ENCODE measurements at regions not wholly inside any gene's neighbourhood (a gene's known extent, or its start where the extent isn't known, plus 50 kb on each side); places are given as distances from the start of the nearest gene placed in this dataset.

DNA sequence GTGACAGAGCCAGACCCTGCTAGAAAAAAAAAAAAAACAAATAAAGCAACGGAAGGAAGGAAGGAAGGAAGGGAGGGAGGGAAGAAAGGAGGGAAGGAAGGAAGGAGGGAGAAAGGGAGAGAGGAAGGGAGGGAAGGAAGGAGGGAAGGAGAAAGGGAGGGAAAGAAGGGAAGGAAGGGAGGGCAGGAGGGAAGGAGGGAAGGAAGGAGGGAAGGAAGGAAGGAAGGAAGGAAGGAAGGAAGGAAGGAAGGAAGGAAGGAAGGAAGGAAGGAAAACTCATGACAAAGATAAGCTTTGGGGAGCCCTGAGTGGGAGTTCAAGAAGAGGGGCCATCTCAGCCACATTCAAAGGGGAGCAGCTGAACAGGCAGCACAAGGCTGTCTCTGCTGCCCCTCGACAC lies 124.7 kb upstream of the MGMT start:
- TF ChIP-seq, protein P1, sequence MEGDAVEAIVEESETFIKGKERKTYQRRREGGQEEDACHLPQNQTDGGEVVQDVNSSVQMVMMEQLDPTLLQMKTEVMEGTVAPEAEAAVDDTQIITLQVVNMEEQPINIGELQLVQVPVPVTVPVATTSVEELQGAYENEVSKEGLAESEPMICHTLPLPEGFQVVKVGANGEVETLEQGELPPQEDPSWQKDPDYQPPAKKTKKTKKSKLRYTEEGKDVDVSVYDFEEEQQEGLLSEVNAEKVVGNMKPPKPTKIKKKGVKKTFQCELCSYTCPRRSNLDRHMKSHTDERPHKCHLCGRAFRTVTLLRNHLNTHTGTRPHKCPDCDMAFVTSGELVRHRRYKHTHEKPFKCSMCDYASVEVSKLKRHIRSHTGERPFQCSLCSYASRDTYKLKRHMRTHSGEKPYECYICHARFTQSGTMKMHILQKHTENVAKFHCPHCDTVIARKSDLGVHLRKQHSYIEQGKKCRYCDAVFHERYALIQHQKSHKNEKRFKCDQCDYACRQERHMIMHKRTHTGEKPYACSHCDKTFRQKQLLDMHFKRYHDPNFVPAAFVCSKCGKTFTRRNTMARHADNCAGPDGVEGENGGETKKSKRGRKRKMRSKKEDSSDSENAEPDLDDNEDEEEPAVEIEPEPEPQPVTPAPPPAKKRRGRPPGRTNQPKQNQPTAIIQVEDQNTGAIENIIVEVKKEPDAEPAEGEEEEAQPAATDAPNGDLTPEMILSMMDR (IDR thresholded peaks at IDR 0.05; ENCODE audit: low read depth, low read length), result no peak
- POLR2A ChIA-PET, result no interaction called here
- no peaks in the 10 kb centered on the region for H3K27me3 ChIP-seq (ENCODE audit: control insufficient read depth, insufficient read depth, low read length)
- CTCF ChIA-PET, result interaction anchor here (0.7 kb wide), 1 partner anchor 1273 kb away, joined by 3 read pairs; no protein-coding TSS in a partner anchor
- DNase-seq (ENCODE audit: low read depth, low spot score), result no peak
- H3K9me3 ChIP-seq (ENCODE audit: control insufficient read depth, insufficient read depth, low read length), result peaks cover 40% of the 10 kb centered on the region
- no peak overlapping the region for H3K4me3 ChIP-seq (ENCODE audit: low read depth, low read length)
- H3K27ac ChIP-seq (ENCODE audit: low read depth, low read length), result no peak overlapping the region

- TF ChIP-seq, protein P1 (IDR thresholded peaks at IDR 0.05; ENCODE audit: low read depth, low read length), result no peak
- Histone ChIP-seq H3K4me3 (ENCODE audit: low read depth, low read length) (no peak overlapping the region), H3K27ac (ENCODE audit: low read depth, low read length) (no peak overlapping the region), H3K27me3 (ENCODE audit: control insufficient read depth, insufficient read depth, low read length) (no peaks in the 10 kb centered on the region), H3K9me3 (ENCODE audit: control insufficient read depth, insufficient read depth, low read length) (peaks cover 41% of the 10 kb centered on the region)
- CTCF ChIA-PET, result interaction anchor here (0.7 kb wide), 1 partner anchor 1274 kb away, joined by 3 read pairs; no protein-coding TSS in a partner anchor
- DNase-seq (ENCODE audit: low read depth, low spot score), result no peak
- POLR2A ChIA-PET, result no interaction called here
Observed at GRCh38 chr10:129343141-129343540, 123.9 kb upstream of the MGMT start.

GRCh38 chr10:129344103-129344502 lies 122.9 kb upstream of the MGMT start:
- Histone ChIP-seq H3K4me3 (ENCODE audit: low read depth, low read length) (no peak overlapping the region), H3K27ac (ENCODE audit: low read depth, low read length) (no peak overlapping the region), H3K27me3 (ENCODE audit: control insufficient read depth, insufficient read depth, low read length) (no peaks in the 10 kb centered on the region), H3K9me3 (ENCODE audit: control insufficient read depth, insufficient read depth, low read length) (peaks cover 47% of the 10 kb centered on the region)
- ChIA-PET POLR2A (no interaction called here), CTCF (no interaction called here)
- TF ChIP-seq, protein P1 (IDR thresholded peaks at IDR 0.05; ENCODE audit: low read depth, low read length), result no peak
- DNase-seq (ENCODE audit: low read depth, low spot score), result no peak

- Histone ChIP-seq H3K4me3 (ENCODE audit: low read depth, low read length) (no peak overlapping the region), H3K9me3 (ENCODE audit: control insufficient read depth, insufficient read depth, low read length) (peaks cover 50% of the 10 kb centered on the region), H3K27ac (ENCODE audit: low read depth, low read length) (no peak overlapping the region), H3K27me3 (ENCODE audit: control insufficient read depth, insufficient read depth, low read length) (no peaks in the 10 kb centered on the region)
- DNase-seq (ENCODE audit: low read depth, low spot score), result no peak
- ChIA-PET POLR2A (no interaction called here), CTCF (no interaction called here)
- TF ChIP-seq, protein P1 (IDR thresholded peaks at IDR 0.05; ENCODE audit: low read depth, low read length), result no peak
Observed at GRCh38 chr10:129344731-129345355, 122.2 kb upstream of the MGMT start.

- TF ChIP-seq, protein P1 (IDR thresholded peaks at IDR 0.05; ENCODE audit: low read depth, low read length), result no peak
- Histone ChIP-seq H3K9me3 (ENCODE audit: control insufficient read depth, insufficient read depth, low read length) (peaks cover 48% of the 10 kb centered on the region), H3K27me3 (ENCODE audit: control insufficient read depth, insufficient read depth, low read length) (no peaks in the 10 kb centered on the region), H3K4me3 (ENCODE audit: low read depth, low read length) (no peak overlapping the region), H3K27ac (ENCODE audit: low read depth, low read length) (no peak overlapping the region)
- CTCF ChIA-PET, result no interaction called here
- no peak for DNase-seq (ENCODE audit: low read depth, low spot score)
- POLR2A ChIA-PET, result no interaction called here
Observed at GRCh38 chr10:129345763-129346162, 121.3 kb upstream of the MGMT start.
